ENCODE measurements at regions not wholly inside any gene's neighbourhood (a gene's known extent, or its start where the extent isn't known, plus 50 kb on each side); places are given as distances from the start of the nearest gene placed in this dataset.

DNA sequence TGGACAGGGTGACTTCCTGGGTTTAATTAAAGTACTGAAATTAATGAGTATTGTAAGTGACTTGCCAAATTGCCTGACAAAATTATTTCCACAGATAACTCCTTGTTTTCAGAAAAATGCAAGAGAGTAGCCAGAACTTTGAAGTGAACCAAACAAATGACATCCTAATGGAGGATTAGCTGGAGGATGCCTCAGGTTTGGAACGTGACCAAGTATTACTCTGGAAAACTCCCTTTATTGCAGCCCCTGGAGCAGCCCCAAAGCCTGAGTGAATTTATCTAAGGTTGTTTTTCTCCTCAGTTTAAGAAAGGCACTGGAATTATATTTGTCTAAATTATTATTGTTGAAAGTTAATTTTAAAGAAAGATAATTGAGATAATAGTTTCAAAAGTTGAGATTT lies 343.6 kb upstream of the MTNR1B start:
- CTCF ChIA-PET, result no interaction called here
- Mint-ChIP-seq H3K36me3 (ENCODE audit: low read depth) (no peaks in the 10 kb centered on the region), H3K4me3 (no peak overlapping the region), H3K9me3 (ENCODE audit: insufficient read depth) (no peaks in the 10 kb centered on the region), H3K4me1 (ENCODE audit: low read depth) (no peaks in the 10 kb centered on the region), H3K27ac (no peak overlapping the region), H3K27me3 (ENCODE audit: low read depth) (no peaks in the 10 kb centered on the region)
- POLR2A ChIA-PET, result no interaction called here
- ATAC-seq (no peak), DNase-seq (no peak)

DNA sequence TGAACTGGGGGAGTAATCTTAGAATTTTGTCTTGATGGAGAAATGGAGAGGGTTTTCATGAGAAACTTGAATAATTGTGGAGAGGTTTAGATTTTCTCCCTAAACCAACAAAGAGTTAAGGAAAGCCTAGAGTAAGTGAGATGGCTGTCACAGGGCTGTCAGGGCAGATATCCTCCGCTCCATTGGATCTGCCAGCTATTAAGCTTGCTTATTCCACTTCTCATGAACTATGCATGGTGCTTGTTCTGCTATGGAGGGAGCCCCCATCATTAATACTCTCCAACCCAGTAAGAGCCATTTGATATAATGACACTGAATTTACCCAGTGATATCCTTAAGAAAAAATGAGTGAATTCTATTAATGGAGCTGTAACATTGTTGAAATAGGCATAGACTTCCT lies 342.8 kb upstream of the MTNR1B start:
- Mint-ChIP-seq H3K36me3 (ENCODE audit: low read depth) (no peaks in the 10 kb centered on the region), H3K27me3 (ENCODE audit: low read depth) (no peaks in the 10 kb centered on the region), H3K27ac (no peak overlapping the region), H3K4me1 (ENCODE audit: low read depth) (no peaks in the 10 kb centered on the region), H3K4me3 (no peak overlapping the region), H3K9me3 (ENCODE audit: insufficient read depth) (no peaks in the 10 kb centered on the region)
- DNase-seq (no peak), ATAC-seq (no peak)
- POLR2A ChIA-PET, result no interaction called here
- CTCF ChIA-PET, result no interaction called here

GRCh38 chr11:92627615-92628256 lies 341.7 kb upstream of the MTNR1B start:
- H3K4me3 Mint-ChIP-seq, result no peak overlapping the region
- no peaks in the 10 kb centered on the region for H3K9me3 Mint-ChIP-seq (ENCODE audit: insufficient read depth)
- ChIA-PET CTCF (no interaction called here), POLR2A (no interaction called here)
- H3K4me1 Mint-ChIP-seq (ENCODE audit: low read depth), result no peaks in the 10 kb centered on the region
- DNase-seq (no peak), ATAC-seq (no peak)
- H3K36me3 Mint-ChIP-seq (ENCODE audit: low read depth), result no peaks in the 10 kb centered on the region
- no peaks in the 10 kb centered on the region for H3K27me3 Mint-ChIP-seq (ENCODE audit: low read depth)
- H3K27ac Mint-ChIP-seq, result no peak overlapping the region

DNA sequence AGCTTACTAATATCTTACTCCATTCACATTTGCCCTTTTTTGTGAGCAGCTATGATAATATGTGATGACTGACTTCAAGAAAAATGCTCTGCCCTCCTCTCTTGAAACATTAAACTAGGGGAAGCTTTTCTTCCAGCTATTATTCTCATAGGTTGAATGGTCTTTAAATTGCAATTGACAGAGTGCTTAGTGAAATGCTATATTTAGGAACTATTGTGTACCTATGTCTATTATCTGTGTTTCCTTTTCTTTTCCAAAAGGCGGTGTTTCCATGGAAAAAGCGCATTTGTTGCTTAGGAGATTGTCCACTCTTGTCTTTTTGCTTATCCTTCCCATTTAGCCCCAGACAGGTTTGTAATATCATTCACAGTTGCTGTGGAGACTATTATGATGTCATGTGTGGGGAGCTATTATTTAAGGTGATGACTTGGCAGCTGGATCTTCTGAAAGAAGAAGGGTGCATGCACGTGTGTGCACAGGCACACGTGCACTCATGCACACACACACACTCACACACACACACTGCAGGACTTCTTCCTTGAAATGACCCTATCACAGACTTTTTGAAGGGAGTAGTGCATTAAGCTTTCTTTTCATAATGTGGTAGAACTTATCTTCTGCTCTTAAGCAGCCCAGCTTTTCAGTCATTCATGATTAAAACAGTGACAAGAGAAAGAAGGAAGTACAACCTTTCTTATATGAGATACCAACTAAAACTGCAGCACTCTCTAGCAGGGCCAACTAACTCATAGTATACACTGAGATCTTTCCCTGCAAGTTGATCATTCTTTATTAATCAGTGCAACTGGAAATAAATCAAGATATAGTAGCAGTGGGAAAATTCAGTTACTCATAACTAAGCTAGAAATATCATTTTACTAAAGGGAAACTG lies 340.8 kb upstream of the MTNR1B start:
- POLR2A ChIA-PET, result no interaction called here
- CTCF ChIA-PET, result no interaction called here

GRCh38 chr11:92632495-92632894 lies 337.0 kb upstream of the MTNR1B start:
- no peak for ATAC-seq
- POLR2A ChIA-PET, result no interaction called here
- CTCF ChIA-PET, result no interaction called here
- Mint-ChIP-seq H3K4me1 (ENCODE audit: low read depth) (no peaks in the 10 kb centered on the region), H3K27me3 (ENCODE audit: low read depth) (no peaks in the 10 kb centered on the region), H3K36me3 (ENCODE audit: low read depth) (no peaks in the 10 kb centered on the region), H3K4me3 (no peak overlapping the region), H3K27ac (no peak overlapping the region), H3K9me3 (ENCODE audit: insufficient read depth) (no peaks in the 10 kb centered on the region)
- DNase-seq, result no peak

More for the DNA sequence above, 340.8 kb upstream of the MTNR1B start:
- ATAC-seq, result no peak
- Mint-ChIP-seq H3K9me3 (ENCODE audit: insufficient read depth) (no peaks in the 10 kb centered on the region), H3K4me3 (no peak overlapping the region), H3K27ac (no peak overlapping the region), H3K27me3 (ENCODE audit: low read depth) (no peaks in the 10 kb centered on the region), H3K36me3 (ENCODE audit: low read depth) (no peaks in the 10 kb centered on the region), H3K4me1 (ENCODE audit: low read depth) (no peaks in the 10 kb centered on the region)
- no peak for DNase-seq

- ChIA-PET POLR2A (no interaction called here), CTCF (no interaction called here)
Observed at GRCh38 chr11:92633820-92634219, 335.6 kb upstream of the MTNR1B start.

DNA sequence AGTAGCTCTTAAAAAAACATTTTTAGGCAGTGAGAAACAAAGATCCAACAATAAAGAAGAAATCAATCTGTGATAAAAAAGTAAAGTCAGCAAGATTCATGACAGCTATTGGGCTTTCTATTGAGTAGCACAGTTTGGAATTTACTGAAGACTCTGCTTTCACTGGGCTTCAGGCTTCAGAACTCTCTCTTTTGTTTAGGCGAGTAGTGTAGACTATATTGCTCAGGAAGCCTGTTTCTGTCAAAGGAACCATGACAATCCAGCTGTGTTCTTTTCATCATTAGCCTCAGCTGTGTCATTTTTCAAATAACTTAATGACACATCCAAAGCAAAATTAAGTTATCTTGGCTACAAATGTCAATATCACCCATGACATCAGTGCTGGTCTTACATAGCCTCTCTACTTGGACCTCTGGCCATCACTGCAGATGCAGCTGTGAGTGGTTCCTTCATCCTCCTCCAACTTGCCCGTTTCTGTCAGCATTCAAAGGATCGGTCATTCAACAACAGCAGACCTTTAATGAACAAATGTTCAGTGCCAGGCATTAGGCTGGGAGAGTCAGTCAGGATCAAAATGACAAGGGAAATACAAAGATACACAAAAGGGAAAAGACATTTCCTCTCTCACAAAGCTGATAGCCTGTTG lies 332.8 kb upstream of the MTNR1B start:
- CTCF ChIA-PET, result no interaction called here
- no peaks in the 10 kb centered on the region for H3K9me3 Mint-ChIP-seq (ENCODE audit: insufficient read depth)
- DNase-seq (no peak), ATAC-seq (no peak)
- POLR2A ChIA-PET, result no interaction called here
- no peak overlapping the region for H3K27ac Mint-ChIP-seq
- H3K27me3 Mint-ChIP-seq (ENCODE audit: low read depth), result no peaks in the 10 kb centered on the region
- no peaks in the 10 kb centered on the region for H3K36me3 Mint-ChIP-seq (ENCODE audit: low read depth)
- no peaks in the 10 kb centered on the region for H3K4me1 Mint-ChIP-seq (ENCODE audit: low read depth)
- no peak overlapping the region for H3K4me3 Mint-ChIP-seq

More at GRCh38 chr11:92633820-92634219, 335.6 kb upstream of the MTNR1B start:
- no peaks in the 10 kb centered on the region for H3K4me1 Mint-ChIP-seq (ENCODE audit: low read depth)
- H3K27ac Mint-ChIP-seq, result no peak overlapping the region
- DNase-seq (no peak), ATAC-seq (no peak)
- no peaks in the 10 kb centered on the region for H3K9me3 Mint-ChIP-seq (ENCODE audit: insufficient read depth)
- no peaks in the 10 kb centered on the region for H3K27me3 Mint-ChIP-seq (ENCODE audit: low read depth)
- no peak overlapping the region for H3K4me3 Mint-ChIP-seq
- H3K36me3 Mint-ChIP-seq (ENCODE audit: low read depth), result no peaks in the 10 kb centered on the region

DNA sequence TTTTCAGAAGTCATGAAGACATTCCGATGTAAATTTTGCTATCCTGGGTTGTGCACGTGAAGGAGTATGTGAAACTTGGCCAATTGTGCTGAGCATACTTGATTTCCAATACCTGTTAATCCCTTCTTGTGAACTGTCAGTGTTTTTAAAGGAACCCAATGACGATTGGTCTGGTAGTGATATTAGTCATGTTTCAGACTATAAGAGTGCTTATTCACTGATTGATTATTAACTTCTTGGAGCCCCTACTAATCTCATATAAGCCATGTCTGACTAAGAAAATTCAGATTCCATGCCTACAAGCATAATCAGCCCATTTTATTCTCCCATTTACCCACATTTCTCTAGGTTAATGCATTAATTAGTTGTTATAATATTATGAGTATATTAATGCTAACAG lies 330.8 kb upstream of the MTNR1B start:
- no peak overlapping the region for H3K4me3 Mint-ChIP-seq
- ChIA-PET CTCF (no interaction called here), POLR2A (no interaction called here)
- H3K36me3 Mint-ChIP-seq (ENCODE audit: low read depth), result no peaks in the 10 kb centered on the region
- no peak overlapping the region for H3K27ac Mint-ChIP-seq
- ATAC-seq, result no peak
- no peak for DNase-seq
- H3K9me3 Mint-ChIP-seq (ENCODE audit: insufficient read depth), result no peaks in the 10 kb centered on the region
- no peaks in the 10 kb centered on the region for H3K4me1 Mint-ChIP-seq (ENCODE audit: low read depth)
- no peaks in the 10 kb centered on the region for H3K27me3 Mint-ChIP-seq (ENCODE audit: low read depth)

- Mint-ChIP-seq H3K27me3 (ENCODE audit: low read depth) (no peaks in the 10 kb centered on the region), H3K9me3 (ENCODE audit: insufficient read depth) (no peaks in the 10 kb centered on the region)
Observed at GRCh38 chr11:92642177-92642931, 327.1 kb upstream of the MTNR1B start.

DNA sequence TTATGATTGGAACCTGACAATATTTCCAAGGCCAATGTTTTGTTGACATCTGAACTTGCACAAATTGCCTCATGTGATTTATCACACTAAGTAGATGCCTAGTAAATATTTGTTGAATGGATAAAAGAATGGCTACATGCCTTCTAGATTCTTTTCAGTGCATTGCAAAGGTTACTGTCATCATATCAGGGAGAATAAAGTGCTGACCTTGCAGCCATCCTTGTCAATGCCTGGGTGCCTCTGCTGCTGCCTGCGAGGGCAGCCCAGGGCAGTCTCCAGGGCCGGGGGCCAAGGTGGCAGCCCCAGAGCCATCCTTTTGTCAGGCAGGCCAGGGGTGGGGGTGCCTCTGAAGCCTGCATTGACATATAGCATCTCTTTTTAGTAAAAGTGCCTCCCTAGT lies 325.6 kb upstream of the MTNR1B start:
- no peak overlapping the region for H3K4me3 Mint-ChIP-seq
- no peaks in the 10 kb centered on the region for H3K36me3 Mint-ChIP-seq (ENCODE audit: low read depth)
- no peak for DNase-seq

More at GRCh38 chr11:92642177-92642931, 327.1 kb upstream of the MTNR1B start:
- no peak overlapping the region for H3K27ac Mint-ChIP-seq
- H3K36me3 Mint-ChIP-seq (ENCODE audit: low read depth), result no peaks in the 10 kb centered on the region
- H3K4me1 Mint-ChIP-seq (ENCODE audit: low read depth), result no peaks in the 10 kb centered on the region
- CTCF ChIA-PET, result no interaction called here
- ATAC-seq, result no peak
- no peak for DNase-seq
- no peak overlapping the region for H3K4me3 Mint-ChIP-seq
- POLR2A ChIA-PET, result no interaction called here

DNA sequence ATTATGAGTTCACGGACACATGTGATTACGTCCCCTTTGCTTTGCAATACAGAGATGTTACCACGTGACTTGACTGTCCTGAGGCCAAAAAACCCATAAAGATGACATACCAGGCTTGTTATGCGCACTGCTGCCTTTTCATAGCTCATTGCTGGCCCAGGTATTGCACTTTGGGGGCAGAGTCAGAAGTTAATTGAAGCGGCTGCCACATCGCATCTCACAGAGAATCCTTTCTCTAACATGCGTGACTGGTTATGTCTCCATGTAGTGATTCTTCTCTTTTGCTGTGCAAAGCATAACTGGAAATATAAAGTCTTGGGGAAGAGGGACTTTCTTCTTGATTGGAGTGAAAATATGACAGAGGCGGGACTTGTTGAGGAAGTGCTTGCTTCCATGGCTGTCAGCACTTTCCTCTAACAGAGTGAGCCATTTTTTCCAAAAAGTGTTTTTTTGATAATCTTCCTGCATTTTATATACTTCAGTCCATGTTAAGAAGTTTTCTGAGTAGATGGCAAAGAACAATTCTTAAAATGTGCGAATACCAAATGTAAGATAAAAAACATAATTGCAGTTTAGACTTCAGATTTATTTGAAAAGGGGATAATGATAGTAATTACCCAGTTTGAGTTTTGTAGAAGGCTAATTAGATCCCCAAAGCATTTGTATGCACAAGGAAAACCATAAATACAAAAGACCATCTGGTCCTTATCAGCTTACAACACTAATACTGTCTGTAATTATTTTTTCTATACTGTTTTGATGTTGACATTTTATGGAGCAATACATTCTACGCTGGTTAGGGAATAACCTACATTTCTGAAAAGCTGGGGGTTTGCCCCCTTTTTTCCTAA lies 324.6 kb upstream of the MTNR1B start:
- DNase-seq (no peak), ATAC-seq (no peak)
- Mint-ChIP-seq H3K27ac (no peak overlapping the region), H3K9me3 (ENCODE audit: insufficient read depth) (no peaks in the 10 kb centered on the region), H3K36me3 (ENCODE audit: low read depth) (no peaks in the 10 kb centered on the region), H3K27me3 (ENCODE audit: low read depth) (no peaks in the 10 kb centered on the region), H3K4me3 (no peak overlapping the region), H3K4me1 (ENCODE audit: low read depth) (no peaks in the 10 kb centered on the region)
- ChIA-PET CTCF (no interaction called here), POLR2A (no interaction called here)

More for the DNA sequence above, 325.6 kb upstream of the MTNR1B start:
- H3K27me3 Mint-ChIP-seq (ENCODE audit: low read depth), result no peaks in the 10 kb centered on the region
- no peaks in the 10 kb centered on the region for H3K4me1 Mint-ChIP-seq (ENCODE audit: low read depth)
- ATAC-seq, result no peak
- no peaks in the 10 kb centered on the region for H3K9me3 Mint-ChIP-seq (ENCODE audit: insufficient read depth)
- ChIA-PET POLR2A (no interaction called here), CTCF (no interaction called here)
- no peak overlapping the region for H3K27ac Mint-ChIP-seq

All from activated CD8-positive, alpha-beta T cell treated with anti-CD3 and anti-CD28 coated beads, Interleukin-2, amount 10 ng/mL, durations not matched to agents 7 days and 5 days (primary cell).